OCI-LY3 (cell line): ENCODE measurements at regions not wholly inside any gene's neighbourhood (a gene's known extent, or its start where the extent isn't known, plus 50 kb on each side); places are given as distances from the start of the nearest gene placed in this dataset.

Experiments
- H2AFZ ChIP-seq: fragments of 200-600, 300-600 bp; shearing (Covaris generic); 2 replicates; pipeline ENCODE4 v1.6.0; 2014; ENCODE audit warnings: antibody characterized with exemption, low read depth, low read length
- H3K27ac ChIP-seq: fragments of 200-600, 300-600 bp; sonication (generic); 2 replicates; pipeline ENCODE4 v1.5.1; 2014; ENCODE audit warnings: mild to moderate bottlenecking, low read length, moderate library complexity, mixed read lengths
- H3K27me3 ChIP-seq: fragments of 200-600, 300-600 bp; sonication (generic); 2 replicates; pipeline ENCODE4 v1.6.1; 2014; ENCODE audit warnings: low read depth, low read length, mixed read lengths
- H3K36me3 ChIP-seq: fragments of 200-600, 300-600 bp; sonication (generic); replicated peaks from 2 replicates; pipeline ENCODE3; 2014; ENCODE audit warnings: low read depth, low read length, mixed read lengths
- H3K4me1 ChIP-seq: fragments of 300-600, 200-600 bp; sonication (generic); 2 replicates; pipeline ENCODE4 v1.6.1; 2014; ENCODE audit warnings: low read length, mixed read lengths
- H3K4me2 ChIP-seq: fragments of 200-600, 300-600 bp; sonication (generic); 2 replicates; pipeline ENCODE4 v1.6.1; 2014; ENCODE audit warnings: low read length, mixed read lengths
- H3K4me3 ChIP-seq: fragments of 300-600, 200-600 bp; sonication (generic); 2 replicates; pipeline ENCODE4 v1.5.1; 2014; ENCODE audit warnings: antibody characterized with exemption, mild to moderate bottlenecking, low read length, moderate library complexity
- H3K79me2 ChIP-seq: fragments of 300-600, 200-600 bp; shearing (Covaris generic); 2 replicates; pipeline ENCODE4 v1.6.1; 2014; ENCODE audit warnings: mild to moderate bottlenecking, low read length, mixed read lengths
- H3K9ac ChIP-seq: fragments of 300-600, 200-600 bp; shearing (Covaris generic); 2 replicates; pipeline ENCODE4 v1.6.0; 2014; ENCODE audit warnings: mild to moderate bottlenecking, low read length, moderate library complexity
- H3K9me3 ChIP-seq: fragments of 200-600, 300-600 bp; shearing (Covaris generic); 2 replicates; pipeline ENCODE4 v1.6.1; 2014; ENCODE audit warnings: low read length, mixed read lengths; ENCODE audit not compliant: insufficient read depth
- H4K20me1 ChIP-seq: fragments of 200-600, 300-600 bp; sonication (generic); 2 replicates; pipeline ENCODE4 v1.6.1; 2016; ENCODE audit warnings: low read length, mixed read lengths; ENCODE audit not compliant: insufficient read depth
- EZH2phosphoT487 ChIP-seq: fragments of 200-600 bp; shearing (Covaris generic); IDR thresholded peaks from 2 replicates; pipeline ENCODE4 v1.6.1; 2018; ENCODE audit warnings: antibody characterized with exemption, mixed run types, low read depth
- TF ChIP-seq, protein P1 (sequence below): fragments of 200-600, 300-600 bp; sonication (generic); IDR thresholded peaks from 2 replicates; pipeline ENCODE4 v1.5.1; 2014; ENCODE audit warnings: antibody characterized with exemption, low read length, low read depth

DNA sequence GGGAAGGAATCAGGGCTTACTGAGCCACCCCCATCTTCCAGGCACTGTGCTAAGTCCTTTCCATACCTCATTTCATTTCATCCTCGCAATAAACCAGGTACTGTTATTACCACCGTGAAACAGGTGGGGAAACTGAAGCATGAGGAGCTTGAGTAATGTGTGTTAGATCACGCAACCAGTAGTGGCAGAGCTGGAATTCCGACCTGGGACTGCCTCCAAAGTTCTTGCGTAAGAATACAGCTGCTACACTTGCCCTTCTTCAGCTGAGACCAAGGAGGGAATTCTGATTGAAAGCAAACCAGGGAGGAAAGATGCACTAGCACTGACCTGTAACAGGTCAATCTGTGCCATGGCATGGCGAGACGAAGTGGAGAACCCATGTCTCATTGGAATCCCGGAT is 113.4 kb upstream of the MSX2 start:
- Histone ChIP-seq H3K79me2 (no peaks in the 10 kb centered on the region), H3K9ac (no peak overlapping the region), H3K4me1 (peaks cover 7% of the 10 kb centered on the region), H4K20me1 (no peaks in the 10 kb centered on the region), H3K4me2 (no peak overlapping the region), H3K36me3 (no peaks in the 10 kb centered on the region), H3K27ac (no peak overlapping the region), H2AFZ (no peak overlapping the region), H3K27me3 (peaks cover 10% of the 10 kb centered on the region; the same call in 1 of the 2 replicates), H3K4me3 (no peak overlapping the region), H3K9me3 (no peaks in the 10 kb centered on the region)
- no peak for TF ChIP-seq EZH2phosphoT487
- TF ChIP-seq, protein P1, sequence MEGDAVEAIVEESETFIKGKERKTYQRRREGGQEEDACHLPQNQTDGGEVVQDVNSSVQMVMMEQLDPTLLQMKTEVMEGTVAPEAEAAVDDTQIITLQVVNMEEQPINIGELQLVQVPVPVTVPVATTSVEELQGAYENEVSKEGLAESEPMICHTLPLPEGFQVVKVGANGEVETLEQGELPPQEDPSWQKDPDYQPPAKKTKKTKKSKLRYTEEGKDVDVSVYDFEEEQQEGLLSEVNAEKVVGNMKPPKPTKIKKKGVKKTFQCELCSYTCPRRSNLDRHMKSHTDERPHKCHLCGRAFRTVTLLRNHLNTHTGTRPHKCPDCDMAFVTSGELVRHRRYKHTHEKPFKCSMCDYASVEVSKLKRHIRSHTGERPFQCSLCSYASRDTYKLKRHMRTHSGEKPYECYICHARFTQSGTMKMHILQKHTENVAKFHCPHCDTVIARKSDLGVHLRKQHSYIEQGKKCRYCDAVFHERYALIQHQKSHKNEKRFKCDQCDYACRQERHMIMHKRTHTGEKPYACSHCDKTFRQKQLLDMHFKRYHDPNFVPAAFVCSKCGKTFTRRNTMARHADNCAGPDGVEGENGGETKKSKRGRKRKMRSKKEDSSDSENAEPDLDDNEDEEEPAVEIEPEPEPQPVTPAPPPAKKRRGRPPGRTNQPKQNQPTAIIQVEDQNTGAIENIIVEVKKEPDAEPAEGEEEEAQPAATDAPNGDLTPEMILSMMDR: no peak

DNA sequence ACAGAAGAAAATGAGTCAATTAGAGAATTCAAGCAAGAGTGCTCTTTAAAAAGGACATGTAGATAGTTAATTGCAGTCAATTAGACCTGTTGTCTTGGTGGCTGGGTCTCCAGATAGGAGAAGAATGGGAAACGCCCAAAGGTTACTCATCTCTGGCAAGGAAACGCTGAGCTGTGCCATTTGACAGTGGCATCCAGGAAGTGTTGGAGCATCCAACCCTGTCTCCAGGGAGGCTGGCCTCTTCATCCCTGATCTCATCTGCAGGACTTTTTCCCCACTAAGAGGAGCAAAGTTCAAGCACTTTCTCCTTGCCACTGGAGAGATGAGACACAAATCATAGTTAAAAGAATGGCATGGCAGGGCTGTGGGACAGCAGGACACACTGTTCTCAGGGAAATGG is 111.7 kb upstream of the MSX2 start:
- H3K27ac ChIP-seq: no peak overlapping the region
- no peak overlapping the region for H3K4me2 ChIP-seq
- TF ChIP-seq EZH2phosphoT487: no peak
- TF ChIP-seq, protein P1: no peak
- peaks cover 10% of the 10 kb centered on the region; the same call in 1 of the 2 replicates for H3K27me3 ChIP-seq
- no peak overlapping the region for H3K9ac ChIP-seq
- no peak overlapping the region for H2AFZ ChIP-seq
- H3K79me2 ChIP-seq: no peaks in the 10 kb centered on the region
- H3K36me3 ChIP-seq: no peaks in the 10 kb centered on the region
- no peak overlapping the region for H3K4me3 ChIP-seq
- H4K20me1 ChIP-seq: no peaks in the 10 kb centered on the region
- H3K9me3 ChIP-seq: no peaks in the 10 kb centered on the region
- peaks cover 7% of the 10 kb centered on the region for H3K4me1 ChIP-seq

DNA sequence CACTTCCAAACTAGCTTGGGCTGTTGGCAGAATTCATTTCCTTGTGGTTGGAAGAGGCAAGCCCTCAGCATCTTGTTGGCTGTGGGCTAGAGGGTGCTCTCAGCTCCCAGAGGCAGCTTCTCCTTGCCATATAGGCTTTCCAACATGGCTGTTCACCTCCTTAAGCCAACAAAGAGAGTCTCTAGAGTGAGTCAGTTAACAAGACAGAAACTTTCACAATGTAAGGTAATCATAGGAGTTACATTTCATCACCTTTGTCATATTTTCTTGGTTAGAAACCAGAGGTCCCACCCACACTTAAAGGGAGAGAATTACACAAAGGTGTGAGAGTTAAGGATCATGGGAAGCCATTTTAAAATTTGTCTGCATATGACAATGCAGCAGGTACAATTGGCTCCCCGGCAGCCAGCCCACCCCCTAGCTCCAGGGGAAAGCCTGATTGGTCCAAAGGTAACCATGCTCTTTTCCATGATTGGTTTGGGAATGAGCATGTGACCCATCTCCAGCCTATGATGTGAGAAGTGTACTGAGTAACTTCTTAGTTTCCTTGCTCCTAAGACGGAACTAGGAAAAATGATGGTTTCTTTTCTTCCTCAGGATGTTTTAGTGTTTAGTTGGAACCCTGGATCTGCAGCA is 109.8 kb upstream of the MSX2 start:
- H3K9me3 ChIP-seq: no peaks in the 10 kb centered on the region
- no peak overlapping the region for H3K27ac ChIP-seq
- H3K79me2 ChIP-seq: no peaks in the 10 kb centered on the region
- H3K27me3 ChIP-seq: peaks cover 10% of the 10 kb centered on the region; the same call in 1 of the 2 replicates
- no peaks in the 10 kb centered on the region for H3K36me3 ChIP-seq
- TF ChIP-seq, protein P1: no peak
- no peak for TF ChIP-seq EZH2phosphoT487
- H4K20me1 ChIP-seq: no peaks in the 10 kb centered on the region
- no peak overlapping the region for H3K4me2 ChIP-seq
- no peak overlapping the region for H2AFZ ChIP-seq
- H3K4me1 ChIP-seq: no peaks in the 10 kb centered on the region
- H3K4me3 ChIP-seq: no peak overlapping the region
- no peak overlapping the region for H3K9ac ChIP-seq

DNA sequence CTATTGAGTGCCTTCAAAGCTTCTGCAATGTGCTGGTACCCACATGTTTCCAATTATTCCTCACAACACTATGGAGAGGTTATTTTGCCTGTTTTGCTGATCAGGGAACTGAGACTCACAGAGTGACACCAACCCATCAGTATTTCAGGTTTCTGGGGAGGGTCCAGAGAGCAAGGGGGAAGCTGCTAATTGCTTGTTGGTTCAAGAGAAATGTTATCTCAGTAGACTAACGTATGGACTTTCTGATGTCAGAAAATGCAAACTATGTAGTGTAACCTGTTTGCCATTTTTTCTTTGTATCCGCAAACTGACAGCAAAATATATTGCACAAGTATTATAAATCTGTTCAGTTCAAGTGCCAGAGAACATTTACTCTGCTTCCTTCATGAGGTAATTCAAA is 108.3 kb upstream of the MSX2 start:
- H3K9ac ChIP-seq: no peak overlapping the region
- TF ChIP-seq EZH2phosphoT487: no peak
- TF ChIP-seq, protein P1: no peak
- no peaks in the 10 kb centered on the region for H4K20me1 ChIP-seq
- no peaks in the 10 kb centered on the region for H3K4me1 ChIP-seq
- H3K79me2 ChIP-seq: no peaks in the 10 kb centered on the region
- H3K9me3 ChIP-seq: no peaks in the 10 kb centered on the region
- H2AFZ ChIP-seq: no peak overlapping the region
- H3K36me3 ChIP-seq: no peaks in the 10 kb centered on the region
- peaks cover 10% of the 10 kb centered on the region; the same call in 1 of the 2 replicates for H3K27me3 ChIP-seq
- H3K4me2 ChIP-seq: no peak overlapping the region
- no peak overlapping the region for H3K27ac ChIP-seq
- H3K4me3 ChIP-seq: no peak overlapping the region
